K562 (cell line): ENCODE measurements at regions not wholly inside any gene's neighbourhood (a gene's known extent, or its start where the extent isn't known, plus 50 kb on each side); places are given as distances from the start of the nearest gene placed in this dataset.

ENCODE experiments used
- ATAC-seq: fragments of 200-7000 bp; cut with Tn5 transposase; 3 replicates; pipeline ENCODE4 v1.9.1; 2020; ENCODE audit warnings: moderate library complexity
- BruUV-seq: library from RNA; stranded (reverse); fragments of 400-500 nt; replicated peaks from 2 replicates; lab custom pipeline; 2021; lab: Mats Ljungman, UMichigan
- CTCF ChIA-PET: fragments of 300-600 bp; formaldehyde crosslinking; extraction: SDS; loops from one replicate; lab custom pipeline; 2021; ENCODE audit warnings: low intra/inter-chr PET ratio; lab: Yijun Ruan, JAX
- POLR2A ChIA-PET: fragments of 300-600, 350-650 bp; sonication (Branson Sonifier 250); formaldehyde crosslinking; extraction: SDS; loops from one replicate; lab custom pipeline; 2021; ENCODE audit warnings: antibody characterized with exemption, inconsistent platforms; lab: Yijun Ruan, JAX
- DNase-seq, 4 experiments: peaks; one replicate each; pipeline versions ENCODE4 v3.0.0 to v3.0.0-alpha.2; 2011 to 2018; ENCODE audit warnings: low spot score in 3 of 4, mixed read lengths in 3 of 4; ENCODE audit errors: extremely low read depth in 1 of 4
- FAIRE-seq: peaks from 2 replicates; lab custom pipeline; 2011; peaks lifted over from hg19 to GRCh38; lab: Jason Lieb, UNC
- H2AFZ ChIP-seq: 2 replicates; pipeline ENCODE4 v1.6.0; 2011; ENCODE audit warnings: low read depth, low read length, control low read depth, inconsistent platforms
- H3K27ac ChIP-seq: fragments of 200-600 bp; 3 replicates; pipeline ENCODE4 v1.8.0; 2011; ENCODE audit warnings: low read depth, mild to moderate bottlenecking, control low read depth, inconsistent platforms, low read length, moderate library complexity, mixed read lengths; ENCODE audit errors: extremely low read depth
- H3K27me3 ChIP-seq, 2 experiments: fragments of 300-600 bp in 1 of 2; 2 replicates in 1 of 2; 3 replicates in 1 of 2; pipeline versions ENCODE4 v1.6.0 to v1.8.0; 2011; ENCODE audit warnings: inconsistent platforms in 2 of 2, low read length in 2 of 2, mild to moderate bottlenecking in 1 of 2, mixed read lengths in 1 of 2, moderate library complexity in 1 of 2; ENCODE audit not compliant: control insufficient read depth in 2 of 2, insufficient read depth in 2 of 2
- H3K36me3 ChIP-seq: fragments of 300-600 bp; 3 replicates; pipeline ENCODE4 v1.8.0; 2011; ENCODE audit warnings: mild to moderate bottlenecking, low read length, inconsistent platforms; ENCODE audit not compliant: control insufficient read depth, insufficient read depth
- H3K4me1 ChIP-seq, 2 experiments: fragments of 200-600 bp in 1 of 2; replicated peaks in 1 of 2; 2 replicates in 1 of 2; 3 replicates in 1 of 2; pipeline versions ENCODE4 v1.5.1 to v1.8.0; 2011; ENCODE audit warnings: inconsistent platforms in 2 of 2, low read length in 2 of 2, mild to moderate bottlenecking in 1 of 2, mixed read lengths in 1 of 2, moderate library complexity in 1 of 2; ENCODE audit not compliant: control insufficient read depth in 2 of 2, insufficient read depth in 2 of 2
- H3K4me2 ChIP-seq: 2 replicates; pipeline ENCODE4 v1.6.1; 2011; ENCODE audit warnings: low read length, control low read depth, inconsistent platforms, mixed read lengths; ENCODE audit not compliant: insufficient read depth
- H3K4me3 ChIP-seq: fragments of 200-600 bp; sonication (generic), shearing (Covaris generic); 2 replicates; pipeline ENCODE4 v1.5.1; 2016; ENCODE audit warnings: control low read depth, inconsistent platforms
- H3K79me2 ChIP-seq: fragments of 200-600 bp; 3 replicates; pipeline ENCODE4 v1.8.0; 2011; ENCODE audit warnings: low read length, inconsistent platforms; ENCODE audit not compliant: control insufficient read depth, insufficient read depth
- H3K9ac ChIP-seq, 2 experiments: 2 replicates each; pipeline versions ENCODE4 v1.6.0 to v1.6.1; 2011; ENCODE audit warnings: low read depth in 2 of 2, low read length in 2 of 2, control low read depth in 1 of 2, inconsistent platforms in 1 of 2, mild to moderate bottlenecking in 1 of 2, mixed read lengths in 1 of 2; ENCODE audit not compliant: insufficient read depth in 1 of 2
- H3K9me1 ChIP-seq: one replicate; pipeline ENCODE4 v1.6.0; 2011; ENCODE audit warnings: inconsistent platforms, mild to moderate bottlenecking, low read length, moderate library complexity; ENCODE audit not compliant: control insufficient read depth, insufficient read depth
- H3K9me3 ChIP-seq: replicated peaks from 2 replicates; pipeline ENCODE4 v1.5.1; 2011; ENCODE audit warnings: low read depth, low read length, inconsistent platforms; ENCODE audit not compliant: control insufficient read depth, insufficient read depth
- H4K20me1 ChIP-seq: replicated peaks from 2 replicates; pipeline ENCODE4 v1.6.1; 2011; ENCODE audit warnings: low read length, inconsistent platforms, mixed read lengths; ENCODE audit not compliant: control insufficient read depth, insufficient read depth
- ELF2 ChIP-seq: fragments of 250-450 bp; sonication (Bioruptor Pico); IDR thresholded peaks from 2 replicates; pipeline ENCODE4 v1.5.0; 2021; ENCODE audit warnings: mild to moderate bottlenecking
- ELF4 ChIP-seq: fragments of 450-650 bp; formaldehyde crosslinking; IDR thresholded peaks from 2 replicates; pipeline ENCODE4 v1.4.0; 2022; ENCODE audit warnings: missing genetic modification characterization
- KHSRP ChIP-seq: fragments of 450-650 bp; IDR thresholded peaks from 2 replicates; pipeline ENCODE4 v1.6.1; 2017
- ZNF253 ChIP-seq: fragments of 250-450 bp; sonication (Bioruptor Pico); conservative IDR thresholded peaks from 2 replicates; pipeline ENCODE4 v1.6.1; 2021; ENCODE audit warnings: mild to moderate bottlenecking
- whole genome bisulfite sequencing: fragments of 100-300 bp; shearing (Covaris generic); methylation state at CpG from one replicate; pipeline ENCODE4 v1.1.6; 2016; ENCODE audit warnings: low coverage, mixed read lengths; ENCODE audit not compliant: insufficient coverage; ENCODE audit errors: missing lambda C conversion rate; 5-methylcytosine and 5-hydroxymethylcytosine counted together
- in situ Hi-C: fragments of 300-500 bp; cut with MboI; formaldehyde crosslinking; loops from 4 replicates; pipeline ENCODE4 v1.15.0; 2018; ENCODE audit warnings: inconsistent platforms, mixed read lengths
- intact Hi-C: fragments of 100-400 bp; cut with micrococcal nuclease; formaldehyde crosslinking; loops from 2 replicates; pipeline ENCODE4 v1.14.2; 2022
- TF ChIP-seq, protein P1 (sequence below), 2 experiments: fragments of 200-800 bp in 1 of 2; sonication (Bioruptor generic) in 1 of 2; sonication (generic) in 1 of 2; formaldehyde crosslinking in 1 of 2; IDR thresholded peaks in 1 of 2; conservative IDR thresholded peaks in 1 of 2; 2 replicates each; pipeline versions ENCODE4 v1.5.0 to v1.6.1; 2016 to 2020; ENCODE audit warnings: missing compliant biosample characterization in 1 of 2, missing genetic modification characterization in 1 of 2, missing genetic modification reagents in 1 of 2

DNA sequence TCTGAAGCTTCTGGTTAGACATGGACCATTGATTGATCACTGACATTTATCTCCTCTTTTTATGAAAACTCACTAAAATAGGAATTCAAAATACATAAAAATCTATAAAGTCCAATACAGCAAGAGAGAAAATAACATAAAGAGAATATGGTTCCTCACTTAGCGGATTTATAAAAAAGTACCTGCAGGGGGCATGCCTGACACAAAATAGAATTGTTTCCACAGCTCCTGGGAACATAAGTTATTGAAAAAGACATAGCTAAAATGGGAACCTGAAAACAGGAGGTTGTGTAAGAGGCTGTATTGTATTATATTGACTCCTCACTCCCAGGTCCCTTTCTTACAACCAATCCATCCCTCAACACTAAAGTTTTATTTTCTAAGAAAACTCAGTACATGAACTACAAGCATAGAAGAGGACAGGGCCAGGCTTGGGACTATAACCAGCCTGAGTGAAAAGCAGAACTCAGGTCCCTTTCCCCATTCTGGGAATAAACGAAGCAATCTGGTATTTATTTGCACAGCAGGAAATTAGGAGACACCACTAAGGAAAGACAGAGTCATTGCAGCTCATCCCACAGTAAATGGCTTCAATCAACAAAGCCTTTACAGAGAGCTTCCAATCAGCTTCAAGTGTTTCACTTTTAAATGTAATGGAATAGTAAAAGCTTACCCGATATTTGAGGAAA, 121.1 kb upstream of the NDST4 start:
- H3K4me1 ChIP-seq = no peaks in the 10 kb centered on the region
- no peaks in the 10 kb centered on the region for H3K27me3 ChIP-seq
- H3K9me1 ChIP-seq = no peaks in the 10 kb centered on the region
- BruUV-seq = no TSS peak
- no peak overlapping the region for H3K27ac ChIP-seq
- no peak for FAIRE-seq
- H4K20me1 ChIP-seq = no peaks in the 10 kb centered on the region
- CTCF ChIA-PET = no interaction called here
- no peaks in the 10 kb centered on the region for H3K36me3 ChIP-seq
- H3K79me2 ChIP-seq = no peaks in the 10 kb centered on the region
- H3K9me3 ChIP-seq = no peaks in the 10 kb centered on the region; the same call in 1 of the 2 replicates
- no peak overlapping the region for H3K4me2 ChIP-seq
- no peak overlapping the region for H2AFZ ChIP-seq
- intact Hi-C loops = no loop called here
- no peak for DNase-seq
- in situ Hi-C loops = no loop called here
- ATAC-seq = no peak
- TF ChIP-seq ELF4 (no peak), KHSRP (no peak), ELF2 (no peak), ZNF253 (CRISPR knock-in tag) (no peak)
- TF ChIP-seq, protein P1, sequence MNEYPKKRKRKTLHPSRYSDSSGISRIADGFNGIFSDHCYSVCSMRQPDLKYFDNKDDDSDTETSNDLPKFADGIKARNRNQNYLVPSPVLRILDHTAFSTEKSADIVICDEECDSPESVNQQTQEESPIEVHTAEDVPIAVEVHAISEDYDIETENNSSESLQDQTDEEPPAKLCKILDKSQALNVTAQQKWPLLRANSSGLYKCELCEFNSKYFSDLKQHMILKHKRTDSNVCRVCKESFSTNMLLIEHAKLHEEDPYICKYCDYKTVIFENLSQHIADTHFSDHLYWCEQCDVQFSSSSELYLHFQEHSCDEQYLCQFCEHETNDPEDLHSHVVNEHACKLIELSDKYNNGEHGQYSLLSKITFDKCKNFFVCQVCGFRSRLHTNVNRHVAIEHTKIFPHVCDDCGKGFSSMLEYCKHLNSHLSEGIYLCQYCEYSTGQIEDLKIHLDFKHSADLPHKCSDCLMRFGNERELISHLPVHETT (CRISPR knock-in tag; conservative IDR thresholded peaks at IDR 0.05 in 1 of 2, IDR thresholded peaks at IDR 0.05 in 1 of 2) = no peak
- no peak overlapping the region for H3K9ac ChIP-seq
- no peak overlapping the region for H3K4me3 ChIP-seq
- POLR2A ChIA-PET = no interaction called here
- 3% methylated on average over 3 of the region's 3 CpGs for WGBS
